Adrenal gland (tissue), 9 donors: ENCODE measurements at regions not wholly inside any gene's neighbourhood (a gene's known extent, or its start where the extent isn't known, plus 50 kb on each side); places are given as distances from the start of the nearest gene placed in this dataset.

Experiments
- DNase-seq, 7 donors: peaks; one replicate each; pipeline ENCODE4 v3.0.0-alpha.2; 2019 to 2020
- H3K27ac ChIP-seq, 5 donors: fragments of 200-600 bp; sonication (generic) in 4 of 5; 1 replicate in 3 of 5; 2 replicates in 2 of 5; pipeline versions ENCODE4 v1.5.1 to v1.8.0; 2016 to 2020; ENCODE audit warnings: mild to moderate bottlenecking in 1 of 5
- H3K27me3 ChIP-seq: fragments of 200-600 bp; 2 replicates; pipeline ENCODE4 v1.8.0; 2021
- H3K36me3 ChIP-seq, 2 donors: fragments of 200-600 bp; replicated peaks in 1 of 2; 1 replicate in 1 of 2; 2 replicates in 1 of 2; pipeline versions ENCODE4 v1.5.1 to v1.8.0; 2018 to 2022
- H3K4me1 ChIP-seq, 2 donors: fragments of 200-600 bp; replicated peaks in 1 of 2; 1 replicate in 1 of 2; 2 replicates in 1 of 2; pipeline versions ENCODE4 v1.5.1 to v1.8.0; 2018 to 2021
- H3K4me3 ChIP-seq, 4 donors: fragments of 200-600 bp; sonication (generic) in 3 of 4; one replicate each; pipeline ENCODE4 v1.5.1; 2016 to 2018
- H3K9me3 ChIP-seq, 3 donors: fragments of 200-600 bp; sonication (generic) in 1 of 3; replicated peaks in 1 of 3; 1 replicate in 2 of 3; 2 replicates in 1 of 3; pipeline versions ENCODE4 v1.5.1 to v1.8.0; 2016 to 2021
- POLR2A ChIP-seq, 2 donors: fragments of 450-650 bp; IDR thresholded peaks; one replicate each; pipeline ENCODE4 v1.6.1; 2017; ENCODE audit warnings: antibody characterized with exemption in 2 of 2, mild to moderate bottlenecking in 2 of 2, moderate library complexity in 1 of 2
- WGBS, 4 donors: extraction: QIAGEN DNeasy Blood & Tissue Kit in 2 of 4; methylation state at CpG; one replicate each; pipeline versions ENCODE4 v1.1.5 to v1.1.7; 2013 to 2017; 5-methylcytosine and 5-hydroxymethylcytosine counted together
- intact Hi-C, 2 donors: fragments of 100-400 bp; cut with DNase I; formaldehyde crosslinking; loops; one replicate each; pipeline versions ENCODE4 v1.14.1 to v1.15.0; 2022 to 2023
- TF ChIP-seq, protein P1 (sequence below), 6 experiments: fragments of 450-650 bp in 4 of 6; fragments of 200-600 bp in 2 of 6; sonication (generic) in 1 of 6; IDR thresholded peaks; 1 replicate in 5 of 6; 2 replicates in 1 of 6; pipeline versions ENCODE4 v1.5.1 to v1.8.0; 2016 to 2021; ENCODE audit warnings: antibody characterized with exemption in 6 of 6, mild to moderate bottlenecking in 2 of 6, moderate library complexity in 1 of 6
- donor health status: healthy with polysubstance abuse.
- donor health status: Bipolar disorder and iron deficiency.
- donor health status: DM: yes; HTN: yes; CAD: no.
- donor health status: DM: no; HTN: no; CAD: no.
- donor health status: DM: no; HTN: no; CAD: no.

DNA sequence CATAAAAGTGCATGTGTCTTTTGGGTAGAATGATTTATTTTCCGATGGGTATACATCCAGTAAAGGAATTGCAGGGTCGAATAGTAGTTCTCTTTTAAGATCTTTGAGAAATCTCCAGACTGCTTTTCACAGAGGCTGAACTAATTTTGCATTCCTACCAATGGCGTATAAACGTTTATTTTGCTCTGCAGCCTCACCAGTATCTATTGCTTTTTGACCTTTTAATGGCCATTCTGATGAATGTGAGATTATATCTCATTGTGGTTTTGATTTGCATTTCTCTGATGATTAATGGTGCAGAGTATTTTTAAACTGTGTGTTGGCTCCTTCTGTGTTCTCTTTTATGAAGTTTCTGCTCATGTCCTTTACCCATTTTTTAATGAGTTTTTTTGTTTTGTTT lies 1020.1 kb downstream of the NXPH1 start:
- Histone ChIP-seq H3K4me1 (no peaks in the 10 kb centered on the region), H3K4me3 (no peak overlapping the region), H3K27me3 (no peaks in the 10 kb centered on the region), H3K9me3 (no peaks in the 10 kb centered on the region), H3K27ac (no peak overlapping the region), H3K36me3 (no peaks in the 10 kb centered on the region)
- TF ChIP-seq POLR2A (IDR thresholded peaks at IDR 0.05), result no peak
- TF ChIP-seq, protein P1, sequence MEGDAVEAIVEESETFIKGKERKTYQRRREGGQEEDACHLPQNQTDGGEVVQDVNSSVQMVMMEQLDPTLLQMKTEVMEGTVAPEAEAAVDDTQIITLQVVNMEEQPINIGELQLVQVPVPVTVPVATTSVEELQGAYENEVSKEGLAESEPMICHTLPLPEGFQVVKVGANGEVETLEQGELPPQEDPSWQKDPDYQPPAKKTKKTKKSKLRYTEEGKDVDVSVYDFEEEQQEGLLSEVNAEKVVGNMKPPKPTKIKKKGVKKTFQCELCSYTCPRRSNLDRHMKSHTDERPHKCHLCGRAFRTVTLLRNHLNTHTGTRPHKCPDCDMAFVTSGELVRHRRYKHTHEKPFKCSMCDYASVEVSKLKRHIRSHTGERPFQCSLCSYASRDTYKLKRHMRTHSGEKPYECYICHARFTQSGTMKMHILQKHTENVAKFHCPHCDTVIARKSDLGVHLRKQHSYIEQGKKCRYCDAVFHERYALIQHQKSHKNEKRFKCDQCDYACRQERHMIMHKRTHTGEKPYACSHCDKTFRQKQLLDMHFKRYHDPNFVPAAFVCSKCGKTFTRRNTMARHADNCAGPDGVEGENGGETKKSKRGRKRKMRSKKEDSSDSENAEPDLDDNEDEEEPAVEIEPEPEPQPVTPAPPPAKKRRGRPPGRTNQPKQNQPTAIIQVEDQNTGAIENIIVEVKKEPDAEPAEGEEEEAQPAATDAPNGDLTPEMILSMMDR (IDR thresholded peaks at IDR 0.05), result no peak
- intact Hi-C loops, result no loop called here
- no peak for DNase-seq
- WGBS, 4 donors, result 55 to 62% (median 58%) methylated on average over 4 of the region's 4 CpGs

DNA sequence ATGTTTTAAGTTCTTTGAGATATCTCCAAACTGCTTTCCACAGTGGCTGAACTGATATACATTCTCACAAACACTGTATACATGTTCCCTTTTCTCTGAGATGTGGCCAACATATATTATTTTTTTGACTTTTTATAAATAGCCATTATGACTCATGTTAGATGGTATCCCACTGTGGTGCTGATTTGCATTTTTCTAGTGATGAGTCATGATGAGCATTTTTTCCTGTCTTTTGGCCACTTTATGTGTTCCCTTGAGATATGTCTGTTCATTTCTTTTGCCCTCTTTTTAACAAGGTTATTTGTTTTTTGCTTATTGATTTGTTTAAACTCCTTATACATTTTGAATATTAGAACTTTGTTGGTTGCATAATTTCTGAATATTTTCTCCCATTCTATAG lies 1055.1 kb downstream of the NXPH1 start:
- Histone ChIP-seq H3K27me3 (no peaks in the 10 kb centered on the region), H3K4me1 (no peaks in the 10 kb centered on the region), H3K27ac (no peak overlapping the region), H3K36me3 (no peaks in the 10 kb centered on the region), H3K9me3 (no peaks in the 10 kb centered on the region), H3K4me3 (no peak overlapping the region)
- no peak for DNase-seq
- intact Hi-C loops, result no loop called here
- TF ChIP-seq, protein P1 (IDR thresholded peaks at IDR 0.05), result no peak
- no peak for TF ChIP-seq POLR2A (IDR thresholded peaks at IDR 0.05)

DNA sequence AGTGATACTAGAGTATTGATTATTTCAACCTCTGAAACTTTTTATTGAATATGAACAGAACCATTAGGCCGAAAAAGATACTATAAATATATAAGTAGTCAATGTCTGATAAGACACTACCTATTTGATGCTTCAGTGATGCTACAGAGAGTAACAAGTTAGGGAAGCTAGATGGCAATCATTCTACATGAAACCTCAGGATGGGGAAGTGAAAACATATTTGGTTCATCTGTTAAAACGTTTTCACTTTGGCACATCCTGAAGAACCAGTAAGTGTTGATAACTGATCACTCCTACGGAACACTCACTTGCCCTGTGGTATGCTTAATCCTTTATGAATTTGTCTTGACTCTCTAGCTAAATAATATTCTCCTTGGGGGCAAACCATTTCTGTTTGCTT lies 1064.9 kb downstream of the NXPH1 start:
- no peaks in the 10 kb centered on the region for H3K36me3 ChIP-seq
- H3K27ac ChIP-seq, result no peak overlapping the region
- WGBS, 4 donors, result 41 to 58% (median 50%) methylated on average over 3 of the region's 3 CpGs
- intact Hi-C loops, result no loop called here
- no peak overlapping the region for H3K4me3 ChIP-seq
- no peak for DNase-seq
- TF ChIP-seq, protein P1 (IDR thresholded peaks at IDR 0.05), result no peak
- TF ChIP-seq POLR2A (IDR thresholded peaks at IDR 0.05), result no peak
- H3K27me3 ChIP-seq, result no peaks in the 10 kb centered on the region
- no peaks in the 10 kb centered on the region for H3K4me1 ChIP-seq
- H3K9me3 ChIP-seq, result no peaks in the 10 kb centered on the region

DNA sequence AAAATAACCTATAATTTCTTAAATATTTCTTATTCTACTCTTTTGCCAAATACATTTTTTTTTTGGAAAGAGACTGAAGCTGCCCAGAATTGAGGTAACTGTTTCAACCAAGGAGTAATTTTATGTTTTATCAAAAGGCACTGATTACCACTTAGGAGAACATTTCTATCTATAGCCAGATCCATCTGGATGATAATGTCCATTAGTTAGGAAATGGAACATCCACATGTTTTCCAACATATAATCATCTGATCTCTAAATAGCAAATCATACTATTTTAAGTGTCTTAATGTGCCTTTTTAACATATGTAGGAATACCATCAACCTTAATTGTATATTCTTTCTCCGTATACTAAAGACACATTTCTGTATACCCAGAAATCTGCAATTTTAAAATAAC lies 1068.9 kb downstream of the NXPH1 start:
- Histone ChIP-seq H3K36me3 (no peaks in the 10 kb centered on the region), H3K27ac (no peak overlapping the region), H3K9me3 (no peaks in the 10 kb centered on the region), H3K27me3 (no peaks in the 10 kb centered on the region), H3K4me3 (no peak overlapping the region), H3K4me1 (no peaks in the 10 kb centered on the region)
- no peak for DNase-seq
- WGBS, 4 donors, result 76 to 94% (median 83%) methylated on average over 1 of the region's 1 CpG
- intact Hi-C loops, result no loop called here
- TF ChIP-seq, protein P1 (IDR thresholded peaks at IDR 0.05), result no peak
- no peak for TF ChIP-seq POLR2A (IDR thresholded peaks at IDR 0.05)
